ENCODE measurements at regions not wholly inside any gene's neighbourhood (a gene's known extent, or its start where the extent isn't known, plus 50 kb on each side); places are given as distances from the start of the nearest gene placed in this dataset.

GRCh38 chr7:13198727-13199126 is 511.3 kb downstream of the ARL4A start (continued):
- TF ChIP-seq ETS1 (IDR thresholded peaks at IDR 0.05) = no peak
- no peak for TF ChIP-seq JUNB (IDR thresholded peaks at IDR 0.05; ENCODE audit: unreplicated experiment)
- TF ChIP-seq, protein P1, sequence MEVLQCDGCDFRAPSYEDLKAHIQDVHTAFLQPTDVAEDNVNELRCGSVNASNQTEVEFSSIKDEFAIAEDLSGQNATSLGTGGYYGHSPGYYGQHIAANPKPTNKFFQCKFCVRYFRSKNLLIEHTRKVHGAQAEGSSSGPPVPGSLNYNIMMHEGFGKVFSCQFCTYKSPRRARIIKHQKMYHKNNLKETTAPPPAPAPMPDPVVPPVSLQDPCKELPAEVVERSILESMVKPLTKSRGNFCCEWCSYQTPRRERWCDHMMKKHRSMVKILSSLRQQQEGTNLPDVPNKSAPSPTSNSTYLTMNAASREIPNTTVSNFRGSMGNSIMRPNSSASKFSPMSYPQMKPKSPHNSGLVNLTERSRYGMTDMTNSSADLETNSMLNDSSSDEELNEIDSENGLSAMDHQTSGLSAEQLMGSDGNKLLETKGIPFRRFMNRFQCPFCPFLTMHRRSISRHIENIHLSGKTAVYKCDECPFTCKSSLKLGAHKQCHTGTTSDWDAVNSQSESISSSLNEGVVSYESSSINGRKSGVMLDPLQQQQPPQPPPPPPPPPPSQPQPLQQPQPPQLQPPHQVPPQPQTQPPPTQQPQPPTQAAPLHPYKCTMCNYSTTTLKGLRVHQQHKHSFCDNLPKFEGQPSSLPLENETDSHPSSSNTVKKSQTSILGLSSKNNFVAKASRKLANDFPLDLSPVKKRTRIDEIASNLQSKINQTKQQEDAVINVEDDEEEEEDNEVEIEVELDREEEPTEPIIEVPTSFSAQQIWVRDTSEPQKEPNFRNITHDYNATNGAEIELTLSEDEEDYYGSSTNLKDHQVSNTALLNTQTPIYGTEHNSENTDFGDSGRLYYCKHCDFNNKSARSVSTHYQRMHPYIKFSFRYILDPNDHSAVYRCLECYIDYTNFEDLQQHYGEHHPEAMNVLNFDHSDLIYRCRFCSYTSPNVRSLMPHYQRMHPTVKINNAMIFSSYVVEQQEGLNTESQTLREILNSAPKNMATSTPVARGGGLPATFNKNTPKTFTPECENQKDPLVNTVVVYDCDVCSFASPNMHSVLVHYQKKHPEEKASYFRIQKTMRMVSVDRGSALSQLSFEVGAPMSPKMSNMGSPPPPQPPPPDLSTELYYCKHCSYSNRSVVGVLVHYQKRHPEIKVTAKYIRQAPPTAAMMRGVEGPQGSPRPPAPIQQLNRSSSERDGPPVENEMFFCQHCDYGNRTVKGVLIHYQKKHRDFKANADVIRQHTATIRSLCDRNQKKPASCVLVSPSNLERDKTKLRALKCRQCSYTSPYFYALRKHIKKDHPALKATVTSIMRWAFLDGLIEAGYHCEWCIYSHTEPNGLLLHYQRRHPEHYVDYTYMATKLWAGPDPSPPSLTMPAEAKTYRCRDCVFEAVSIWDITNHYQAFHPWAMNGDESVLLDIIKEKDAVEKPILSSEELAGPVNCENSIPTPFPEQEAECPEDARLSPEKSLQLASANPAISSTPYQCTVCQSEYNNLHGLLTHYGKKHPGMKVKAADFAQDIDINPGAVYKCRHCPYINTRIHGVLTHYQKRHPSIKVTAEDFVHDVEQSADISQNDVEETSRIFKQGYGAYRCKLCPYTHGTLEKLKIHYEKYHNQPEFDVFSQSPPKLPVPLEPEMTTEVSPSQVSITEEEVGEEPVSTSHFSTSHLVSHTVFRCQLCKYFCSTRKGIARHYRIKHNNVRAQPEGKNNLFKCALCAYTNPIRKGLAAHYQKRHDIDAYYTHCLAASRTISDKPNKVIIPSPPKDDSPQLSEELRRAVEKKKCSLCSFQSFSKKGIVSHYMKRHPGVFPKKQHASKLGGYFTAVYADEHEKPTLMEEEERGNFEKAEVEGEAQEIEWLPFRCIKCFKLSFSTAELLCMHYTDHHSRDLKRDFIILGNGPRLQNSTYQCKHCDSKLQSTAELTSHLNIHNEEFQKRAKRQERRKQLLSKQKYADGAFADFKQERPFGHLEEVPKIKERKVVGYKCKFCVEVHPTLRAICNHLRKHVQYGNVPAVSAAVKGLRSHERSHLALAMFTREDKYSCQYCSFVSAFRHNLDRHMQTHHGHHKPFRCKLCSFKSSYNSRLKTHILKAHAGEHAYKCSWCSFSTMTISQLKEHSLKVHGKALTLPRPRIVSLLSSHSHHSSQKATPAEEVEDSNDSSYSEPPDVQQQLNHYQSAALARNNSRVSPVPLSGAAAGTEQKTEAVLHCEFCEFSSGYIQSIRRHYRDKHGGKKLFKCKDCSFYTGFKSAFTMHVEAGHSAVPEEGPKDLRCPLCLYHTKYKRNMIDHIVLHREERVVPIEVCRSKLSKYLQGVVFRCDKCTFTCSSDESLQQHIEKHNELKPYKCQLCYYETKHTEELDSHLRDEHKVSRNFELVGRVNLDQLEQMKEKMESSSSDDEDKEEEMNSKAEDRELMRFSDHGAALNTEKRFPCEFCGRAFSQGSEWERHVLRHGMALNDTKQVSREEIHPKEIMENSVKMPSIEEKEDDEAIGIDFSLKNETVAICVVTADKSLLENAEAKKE (CRISPR knock-in tag; IDR thresholded peaks at IDR 0.05) = no peak

GRCh38 chr7:13201628-13202027 is 514.2 kb downstream of the ARL4A start:
- H3K4me3 Mint-ChIP-seq = no peak overlapping the region
- H3K4me3 ChIP-seq = no peak overlapping the region
- no peaks in the 10 kb centered on the region for H3F3A ChIP-seq (replicated peaks; ENCODE audit: low read depth)
- no peaks in the 10 kb centered on the region for H3K36me3 ChIP-seq (ENCODE audit: insufficient read depth)
- no peaks in the 10 kb centered on the region for H3K9me2 ChIP-seq (ENCODE audit: insufficient read depth)
- H2AFZ ChIP-seq = no peak overlapping the region
- no peak overlapping the region for H3K27ac ChIP-seq (ENCODE audit: low read depth)
- H3K27me3 ChIP-seq (ENCODE audit: insufficient read depth) = no peaks in the 10 kb centered on the region
- no peak overlapping the region for H3K4me2 ChIP-seq
- H3K9me3 Mint-ChIP-seq = no peaks in the 10 kb centered on the region
- no peaks in the 10 kb centered on the region for H3K36me3 Mint-ChIP-seq (ENCODE audit: low read depth)
- ATAC-seq = no peak
- no peaks in the 10 kb centered on the region for H3K4me1 ChIP-seq (ENCODE audit: insufficient read depth)
- H3K79me2 ChIP-seq (replicated peaks; ENCODE audit: insufficient read depth) = no peaks in the 10 kb centered on the region
- H3K27ac Mint-ChIP-seq = no peak overlapping the region
- no peak for DNase-seq (ENCODE audit: low spot score)
- no peaks in the 10 kb centered on the region for H3K27me3 Mint-ChIP-seq (ENCODE audit: insufficient read depth, low read depth, poor library complexity)
- no peaks in the 10 kb centered on the region for H3K4me1 Mint-ChIP-seq
- H4K20me1 ChIP-seq (replicated peaks; ENCODE audit: insufficient read depth) = no peaks in the 10 kb centered on the region
- TF ChIP-seq, protein P1 (CRISPR knock-in tag; IDR thresholded peaks at IDR 0.05) = no peak
- no peak for TF ChIP-seq ZNF331 (CRISPR knock-in tag; IDR thresholded peaks at IDR 0.05; ENCODE audit: low read depth)
- no peak for TF ChIP-seq POLR2AphosphoS5 (IDR thresholded peaks at IDR 0.05; ENCODE audit: low read depth)
- TF ChIP-seq JUNB (IDR thresholded peaks at IDR 0.05; ENCODE audit: unreplicated experiment) = no peak
- no peak for TF ChIP-seq CTCF (conservative IDR thresholded peaks at IDR 0.05; ENCODE audit: low read depth in 2 of 2)
- TF ChIP-seq STAT1 (IDR thresholded peaks at IDR 0.05; ENCODE audit: unreplicated experiment) = no peak

Measured in GM23338 (cell line).